Stomach (tissue), 8 donors: ENCODE measurements at regions not wholly inside any gene's neighbourhood (a gene's known extent, or its start where the extent isn't known, plus 50 kb on each side); places are given as distances from the start of the nearest gene placed in this dataset.

Experiments used
- DNase-seq, 2 donors: peaks; one replicate each; pipeline versions ENCODE4 v3.0.0 to v3.0.0-alpha.2; 2013 to 2019
- H3K27ac ChIP-seq, 5 donors: fragments of 200-600 bp in 4 of 5; sonication (generic) in 4 of 5; one replicate each; pipeline ENCODE4 v1.5.1; 2013 to 2019; ENCODE audit warnings: mild to moderate bottlenecking in 1 of 5, moderate library complexity in 1 of 5
- H3K27me3 ChIP-seq, 3 donors: fragments of 200-600 bp; sonication (generic); one replicate each; pipeline ENCODE4 v1.5.1; 2017 to 2019; ENCODE audit warnings: mixed run types in 1 of 3
- H3K36me3 ChIP-seq, 4 donors: fragments of 200-600 bp; sonication (generic); 1 replicate in 3 of 4; 2 replicates in 1 of 4; pipeline ENCODE4 v1.5.1; 2016 to 2019
- H3K4me1 ChIP-seq, 4 donors: fragments of 200-600 bp; sonication (generic); one replicate each; pipeline ENCODE4 v1.5.1; 2016 to 2019
- H3K4me3 ChIP-seq, 4 donors: fragments of 200-600 bp; sonication (generic) in 3 of 4; one replicate each; pipeline ENCODE4 v1.5.1; 2016 to 2019; ENCODE audit warnings: mild to moderate bottlenecking in 1 of 4
- H3K9me3 ChIP-seq, 4 donors: fragments of 200-600 bp; sonication (generic); one replicate each; pipeline ENCODE4 v1.5.1; 2016 to 2019
- EP300 ChIP-seq: sonication (generic); formaldehyde crosslinking; IDR thresholded peaks from one replicate; pipeline ENCODE4 v1.6.1; 2017; ENCODE audit warnings: antibody characterized with exemption
- POLR2A ChIP-seq, 4 donors: fragments of 450-650 bp; IDR thresholded peaks; one replicate each; pipeline ENCODE4 v1.6.1; 2016; ENCODE audit warnings: antibody characterized with exemption in 4 of 4, control low read depth in 2 of 4, mild to moderate bottlenecking in 1 of 4, moderate library complexity in 1 of 4
- POLR2AphosphoS5 ChIP-seq, 3 donors: sonication (generic); formaldehyde crosslinking; IDR thresholded peaks; one replicate each; pipeline ENCODE4 v1.6.1; 2016; ENCODE audit warnings: antibody characterized with exemption in 3 of 3
- WGBS, 5 donors: extraction: QIAGEN DNeasy Blood & Tissue Kit in 3 of 5; methylation state at CpG; one replicate each; pipeline versions ENCODE4 v1.1.5 to v1.1.7; 2013 to 2018; 5-methylcytosine and 5-hydroxymethylcytosine counted together
- intact Hi-C: fragments of 100-400 bp; cut with DNase I; formaldehyde crosslinking; loops from one replicate; pipeline ENCODE4 v1.15.1; 2023; ENCODE audit warnings: low total_unique reads
- TF ChIP-seq, protein P1 (sequence below), 7 experiments: fragments of 450-650 bp in 4 of 7; fragments of 200-600 bp in 3 of 7; sonication (generic) in 3 of 7; IDR thresholded peaks; one replicate each; pipeline ENCODE4 v1.5.1; 2016 to 2019; ENCODE audit warnings: antibody characterized with exemption in 7 of 7, control low read depth in 2 of 7, mild to moderate bottlenecking in 1 of 7
- donor health status: healthy with polysubstance abuse.
- donor health status: Bipolar disorder and iron deficiency.
- donor health status: healthy.

DNA sequence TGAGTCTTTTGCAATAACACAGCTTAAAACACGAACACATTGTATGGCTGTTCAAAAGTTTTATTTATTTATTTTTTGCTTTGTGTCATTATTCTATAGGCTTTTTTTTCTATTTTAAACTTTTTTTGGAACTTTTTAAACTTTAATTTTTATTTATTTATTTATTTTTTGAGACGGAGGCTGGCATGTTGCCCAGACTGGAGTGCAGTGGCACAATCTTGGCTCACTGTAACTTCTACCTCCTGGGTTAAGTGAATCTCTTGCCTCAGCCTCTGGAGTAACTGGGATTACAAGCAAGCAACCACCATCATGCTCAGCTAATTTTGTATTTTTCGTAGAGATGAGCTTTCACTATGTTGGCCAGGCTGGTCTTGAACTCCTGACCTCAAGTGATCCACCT is 88.3 kb upstream of the GADD45A start:
- intact Hi-C loops = no loop called here
- H3K27ac ChIP-seq = no peak overlapping the region
- DNase-seq = no peak
- TF ChIP-seq, protein P1, sequence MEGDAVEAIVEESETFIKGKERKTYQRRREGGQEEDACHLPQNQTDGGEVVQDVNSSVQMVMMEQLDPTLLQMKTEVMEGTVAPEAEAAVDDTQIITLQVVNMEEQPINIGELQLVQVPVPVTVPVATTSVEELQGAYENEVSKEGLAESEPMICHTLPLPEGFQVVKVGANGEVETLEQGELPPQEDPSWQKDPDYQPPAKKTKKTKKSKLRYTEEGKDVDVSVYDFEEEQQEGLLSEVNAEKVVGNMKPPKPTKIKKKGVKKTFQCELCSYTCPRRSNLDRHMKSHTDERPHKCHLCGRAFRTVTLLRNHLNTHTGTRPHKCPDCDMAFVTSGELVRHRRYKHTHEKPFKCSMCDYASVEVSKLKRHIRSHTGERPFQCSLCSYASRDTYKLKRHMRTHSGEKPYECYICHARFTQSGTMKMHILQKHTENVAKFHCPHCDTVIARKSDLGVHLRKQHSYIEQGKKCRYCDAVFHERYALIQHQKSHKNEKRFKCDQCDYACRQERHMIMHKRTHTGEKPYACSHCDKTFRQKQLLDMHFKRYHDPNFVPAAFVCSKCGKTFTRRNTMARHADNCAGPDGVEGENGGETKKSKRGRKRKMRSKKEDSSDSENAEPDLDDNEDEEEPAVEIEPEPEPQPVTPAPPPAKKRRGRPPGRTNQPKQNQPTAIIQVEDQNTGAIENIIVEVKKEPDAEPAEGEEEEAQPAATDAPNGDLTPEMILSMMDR (IDR thresholded peaks at IDR 0.05) = no peak
- TF ChIP-seq EP300 (no peak), POLR2A (IDR thresholded peaks at IDR 0.05) (no peak), POLR2AphosphoS5 (IDR thresholded peaks at IDR 0.05) (no peak)
- no peaks in the 10 kb centered on the region for H3K4me1 ChIP-seq
- no peak overlapping the region for H3K4me3 ChIP-seq
- H3K27me3 ChIP-seq = no peaks in the 10 kb centered on the region
- no peaks in the 10 kb centered on the region for H3K9me3 ChIP-seq
- WGBS, 5 donors = 67 to 75% (median 72%) methylated on average over 3 of the region's 3 CpGs
- no peaks in the 10 kb centered on the region for H3K36me3 ChIP-seq

DNA sequence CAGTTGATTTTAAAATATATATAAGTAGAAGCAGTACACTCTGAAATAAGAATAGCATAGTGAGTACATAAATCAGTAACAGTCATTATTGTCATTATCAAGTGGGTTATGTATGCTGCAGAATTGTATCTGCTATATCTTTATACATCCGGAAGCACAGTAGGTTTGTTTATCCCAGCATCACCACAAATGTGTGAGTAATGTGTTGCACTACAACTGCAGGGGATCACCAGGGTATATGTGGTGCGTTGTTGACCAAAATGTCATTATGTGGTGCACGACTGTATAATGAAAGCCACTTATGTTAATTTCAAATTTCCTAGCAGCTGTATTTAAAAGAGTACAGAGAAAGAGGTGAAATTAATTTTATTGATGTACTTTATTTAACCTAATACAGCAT is 87.7 kb upstream of the GADD45A start:
- no peak overlapping the region for H3K4me3 ChIP-seq
- no peak for DNase-seq
- H3K27me3 ChIP-seq = no peaks in the 10 kb centered on the region
- TF ChIP-seq, protein P1 (IDR thresholded peaks at IDR 0.05) = no peak
- no peak for TF ChIP-seq EP300
- no peak for TF ChIP-seq POLR2A (IDR thresholded peaks at IDR 0.05)
- TF ChIP-seq POLR2AphosphoS5 (IDR thresholded peaks at IDR 0.05) = no peak
- H3K36me3 ChIP-seq = no peaks in the 10 kb centered on the region
- H3K4me1 ChIP-seq = no peaks in the 10 kb centered on the region
- intact Hi-C loops = no loop called here
- no peaks in the 10 kb centered on the region for H3K9me3 ChIP-seq
- no peak overlapping the region for H3K27ac ChIP-seq
- 72 to 77% (median 75%) methylated on average over 3 of the region's 3 CpGs for WGBS, 5 donors

DNA sequence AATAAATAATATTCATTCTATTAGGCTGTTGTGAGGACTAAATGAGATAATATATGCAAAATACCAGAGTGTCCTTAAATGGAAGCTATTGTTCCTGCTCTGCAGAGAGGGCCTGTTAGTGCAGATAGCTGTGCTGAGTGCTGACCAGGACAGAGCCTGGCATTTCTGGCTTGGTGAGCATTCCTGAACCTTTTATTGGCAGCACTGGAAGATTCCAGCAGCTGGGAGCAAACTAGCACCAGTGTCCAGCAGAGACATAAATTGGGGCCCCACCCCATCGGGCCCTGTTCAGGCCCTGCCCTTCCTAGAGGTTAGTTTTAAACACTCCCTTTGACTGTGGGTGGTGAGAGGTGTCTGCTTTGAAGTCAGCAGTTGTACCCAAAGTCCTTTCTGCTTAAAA is 85.9 kb upstream of the GADD45A start:
- intact Hi-C loops = no loop called here
- TF ChIP-seq EP300 (no peak), POLR2AphosphoS5 (IDR thresholded peaks at IDR 0.05) (no peak), POLR2A (IDR thresholded peaks at IDR 0.05) (no peak)
- TF ChIP-seq, protein P1 (IDR thresholded peaks at IDR 0.05) = no peak
- no peak for DNase-seq
- 52 to 83% (median 58%) methylated on average over 1 of the region's 1 CpG for WGBS, 5 donors
- no peaks in the 10 kb centered on the region for H3K27me3 ChIP-seq
- no peaks in the 10 kb centered on the region for H3K9me3 ChIP-seq
- no peak overlapping the region for H3K27ac ChIP-seq
- no peaks in the 10 kb centered on the region for H3K4me1 ChIP-seq
- no peaks in the 10 kb centered on the region for H3K36me3 ChIP-seq
- H3K4me3 ChIP-seq = no peak overlapping the region

DNA sequence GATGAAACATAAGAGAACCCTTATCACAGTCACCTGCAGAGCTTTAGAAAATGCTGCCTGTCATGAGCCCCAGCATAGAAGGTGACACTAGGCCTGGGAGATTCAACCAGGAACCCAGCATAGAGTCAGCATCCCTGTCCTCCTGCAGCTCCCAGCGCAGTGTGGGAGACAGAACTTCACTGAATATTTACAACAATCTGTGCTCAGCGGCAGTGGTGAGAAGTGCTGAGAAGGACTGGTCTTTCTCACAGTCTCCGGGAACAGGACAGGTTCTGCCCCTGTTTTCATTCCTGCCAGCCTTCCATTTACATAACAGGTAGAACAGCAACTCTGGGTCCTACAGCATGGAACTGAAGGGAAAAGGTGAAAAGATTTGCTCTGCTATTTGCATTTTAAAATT is 83.5 kb upstream of the GADD45A start:
- Histone ChIP-seq H3K27ac (no peak overlapping the region), H3K4me1 (no peaks in the 10 kb centered on the region), H3K27me3 (no peaks in the 10 kb centered on the region), H3K4me3 (no peak overlapping the region), H3K36me3 (no peaks in the 10 kb centered on the region), H3K9me3 (no peaks in the 10 kb centered on the region)
- TF ChIP-seq EP300 (no peak), POLR2A (IDR thresholded peaks at IDR 0.05) (no peak), POLR2AphosphoS5 (IDR thresholded peaks at IDR 0.05) (no peak)
- TF ChIP-seq, protein P1 (IDR thresholded peaks at IDR 0.05) = no peak
- no peak for DNase-seq
- 73 to 88% (median 82%) methylated on average over 3 of the region's 3 CpGs for WGBS, 5 donors
- intact Hi-C loops = no loop called here
